Uterus (tissue), 3 donors: ENCODE measurements at regions not wholly inside any gene's neighbourhood (a gene's known extent, or its start where the extent isn't known, plus 50 kb on each side); places are given as distances from the start of the nearest gene placed in this dataset.

Experiments
- DNase-seq, 2 donors: peaks; one replicate each; pipeline ENCODE4 v3.0.0-alpha.2; 2019 to 2020
- H3K27ac ChIP-seq, 2 donors: fragments of 200-600 bp; sonication (generic); 1 replicate in 1 of 2; 2 replicates in 1 of 2; pipeline ENCODE4 v1.5.1; 2016 to 2018
- H3K27me3 ChIP-seq, 2 donors: fragments of 200-600 bp; sonication (generic); one replicate each; pipeline ENCODE4 v1.5.1; 2018 to 2019; ENCODE audit warnings: control low read depth in 1 of 2
- H3K36me3 ChIP-seq, 2 donors: fragments of 200-600 bp; sonication (generic); one replicate each; pipeline ENCODE4 v1.5.1; 2019; ENCODE audit warnings: control low read depth in 1 of 2
- H3K4me1 ChIP-seq, 2 donors: fragments of 200-600 bp; sonication (generic); one replicate each; pipeline ENCODE4 v1.5.1; 2018 to 2019; ENCODE audit warnings: control low read depth in 1 of 2
- H3K4me3 ChIP-seq, 2 donors: fragments of 200-600 bp; sonication (generic); 1 replicate in 1 of 2; 2 replicates in 1 of 2; pipeline ENCODE4 v1.5.1; 2018 to 2019; ENCODE audit warnings: mild to moderate bottlenecking in 1 of 2
- H3K9me3 ChIP-seq, 2 donors: fragments of 200-600 bp; sonication (generic); one replicate each; pipeline ENCODE4 v1.5.1; 2019; ENCODE audit warnings: control low read depth in 1 of 2
- CTCF ChIP-seq, 4 experiments: fragments of 200-600 bp in 2 of 4; fragments of 450-650 bp in 2 of 4; sonication (generic) in 2 of 4; IDR thresholded peaks; one replicate each; pipeline ENCODE4 v1.5.1; 2016 to 2019; ENCODE audit warnings: antibody characterized with exemption in 4 of 4, mild to moderate bottlenecking in 2 of 4, moderate library complexity in 1 of 4
- POLR2A ChIP-seq, 2 donors: fragments of 450-650 bp; IDR thresholded peaks; one replicate each; pipeline ENCODE4 v1.6.1; 2016; ENCODE audit warnings: antibody characterized with exemption in 2 of 2, mild to moderate bottlenecking in 1 of 2, moderate library complexity in 1 of 2
- intact Hi-C: fragments of 100-400 bp; cut with DNase I; formaldehyde crosslinking; loops from one replicate; pipeline ENCODE4 v1.15.1; 2023; ENCODE audit warnings: low total_unique reads
- donor health status: DM: yes; HTN: yes; CAD: no.

- intact Hi-C loops, result no loop called here
- no peaks in the 10 kb centered on the region for H3K36me3 ChIP-seq
These were observed 728.3 kb downstream of the TMTC2 start for GRCh38 chr12:83414981-83415380.

GRCh38 chr12:83408851-83409250 lies 722.1 kb downstream of the TMTC2 start:
- H3K27ac ChIP-seq, result no peak overlapping the region
- no peaks in the 10 kb centered on the region for H3K27me3 ChIP-seq
- no peak for DNase-seq
- no peak overlapping the region for H3K4me3 ChIP-seq
- no peaks in the 10 kb centered on the region for H3K9me3 ChIP-seq
- TF ChIP-seq POLR2A (IDR thresholded peaks at IDR 0.05) (no peak), CTCF (IDR thresholded peaks at IDR 0.05) (no peak)
- no peaks in the 10 kb centered on the region for H3K4me1 ChIP-seq
- intact Hi-C loops, result no loop called here
- no peaks in the 10 kb centered on the region for H3K36me3 ChIP-seq

More at GRCh38 chr12:83414981-83415380, 728.3 kb downstream of the TMTC2 start:
- DNase-seq, result no peak
- no peak for TF ChIP-seq CTCF (IDR thresholded peaks at IDR 0.05)
- no peak for TF ChIP-seq POLR2A (IDR thresholded peaks at IDR 0.05)
- Histone ChIP-seq H3K4me1 (no peaks in the 10 kb centered on the region), H3K9me3 (no peaks in the 10 kb centered on the region), H3K27me3 (no peaks in the 10 kb centered on the region), H3K27ac (no peak overlapping the region), H3K4me3 (no peak overlapping the region)

- Histone ChIP-seq H3K4me1 (no peaks in the 10 kb centered on the region), H3K9me3 (no peaks in the 10 kb centered on the region), H3K27ac (no peak overlapping the region), H3K27me3 (no peaks in the 10 kb centered on the region), H3K4me3 (no peak overlapping the region), H3K36me3 (no peaks in the 10 kb centered on the region)
- no peak for DNase-seq
- TF ChIP-seq POLR2A (IDR thresholded peaks at IDR 0.05) (no peak), CTCF (IDR thresholded peaks at IDR 0.05) (no peak)
- intact Hi-C loops, result no loop called here
These were observed 721.4 kb downstream of the TMTC2 start for GRCh38 chr12:83408146-83408545.

GRCh38 chr12:83404521-83404920 lies 717.8 kb downstream of the TMTC2 start:
- Histone ChIP-seq H3K4me3 (no peak overlapping the region), H3K36me3 (no peaks in the 10 kb centered on the region), H3K27me3 (no peaks in the 10 kb centered on the region), H3K4me1 (no peaks in the 10 kb centered on the region), H3K9me3 (no peaks in the 10 kb centered on the region), H3K27ac (no peak overlapping the region)
- TF ChIP-seq CTCF (IDR thresholded peaks at IDR 0.05) (no peak), POLR2A (IDR thresholded peaks at IDR 0.05) (no peak)
- intact Hi-C loops, result no loop called here
- DNase-seq, result no peak

GRCh38 chr12:83390186-83390585 lies 703.5 kb downstream of the TMTC2 start:
- Histone ChIP-seq H3K9me3 (no peaks in the 10 kb centered on the region), H3K4me1 (no peaks in the 10 kb centered on the region), H3K27ac (no peak overlapping the region), H3K27me3 (no peaks in the 10 kb centered on the region), H3K36me3 (no peaks in the 10 kb centered on the region), H3K4me3 (no peak overlapping the region)
- DNase-seq, result no peak
- no peak for TF ChIP-seq POLR2A (IDR thresholded peaks at IDR 0.05)
- no peak for TF ChIP-seq CTCF (IDR thresholded peaks at IDR 0.05)
- intact Hi-C loops, result no loop called here
